Fibroblast of lung (primary cell): ENCODE measurements at regions not wholly inside any gene's neighbourhood (a gene's known extent, or its start where the extent isn't known, plus 50 kb on each side); places are given as distances from the start of the nearest gene placed in this dataset.

ENCODE experiments used
- EZH2 ChIP-seq: IDR thresholded peaks from 2 replicates; pipeline ENCODE4 v1.5.1; 2012; ENCODE audit warnings: low read length, control low read depth, mild to moderate bottlenecking; ENCODE audit errors: missing control alignments
- TF ChIP-seq, protein P1 (sequence below), 2 donors: IDR thresholded peaks in 1 of 2; conservative IDR thresholded peaks in 1 of 2; 1 replicate in 1 of 2; 2 replicates in 1 of 2; pipeline ENCODE4 v1.5.1; 2011 to 2012; ENCODE audit warnings: low read length in 2 of 2, control low read depth in 1 of 2, inconsistent platforms in 1 of 2, low read depth in 1 of 2, mild to moderate bottlenecking in 1 of 2

DNA sequence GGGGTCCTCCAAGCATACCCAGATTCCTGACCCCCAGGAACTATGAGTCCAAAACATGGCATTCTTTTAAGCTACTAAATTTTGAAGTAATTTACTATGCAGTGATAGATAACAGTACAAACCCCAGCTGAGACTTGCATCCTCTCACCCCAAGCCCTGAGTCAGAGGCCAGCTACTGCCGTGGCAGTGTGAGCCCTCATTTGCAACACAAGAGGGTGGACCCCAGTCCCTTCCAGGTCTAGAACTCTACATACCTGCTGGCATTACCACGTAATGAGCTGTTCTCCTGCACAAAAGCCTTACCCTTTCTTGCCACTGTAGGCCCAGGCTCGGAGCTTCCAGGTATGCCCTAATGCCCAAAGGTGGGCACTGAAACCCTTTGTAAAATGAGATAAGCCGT lies 108.6 kb upstream of the ERCC6L2 start:
- TF ChIP-seq, protein P1, sequence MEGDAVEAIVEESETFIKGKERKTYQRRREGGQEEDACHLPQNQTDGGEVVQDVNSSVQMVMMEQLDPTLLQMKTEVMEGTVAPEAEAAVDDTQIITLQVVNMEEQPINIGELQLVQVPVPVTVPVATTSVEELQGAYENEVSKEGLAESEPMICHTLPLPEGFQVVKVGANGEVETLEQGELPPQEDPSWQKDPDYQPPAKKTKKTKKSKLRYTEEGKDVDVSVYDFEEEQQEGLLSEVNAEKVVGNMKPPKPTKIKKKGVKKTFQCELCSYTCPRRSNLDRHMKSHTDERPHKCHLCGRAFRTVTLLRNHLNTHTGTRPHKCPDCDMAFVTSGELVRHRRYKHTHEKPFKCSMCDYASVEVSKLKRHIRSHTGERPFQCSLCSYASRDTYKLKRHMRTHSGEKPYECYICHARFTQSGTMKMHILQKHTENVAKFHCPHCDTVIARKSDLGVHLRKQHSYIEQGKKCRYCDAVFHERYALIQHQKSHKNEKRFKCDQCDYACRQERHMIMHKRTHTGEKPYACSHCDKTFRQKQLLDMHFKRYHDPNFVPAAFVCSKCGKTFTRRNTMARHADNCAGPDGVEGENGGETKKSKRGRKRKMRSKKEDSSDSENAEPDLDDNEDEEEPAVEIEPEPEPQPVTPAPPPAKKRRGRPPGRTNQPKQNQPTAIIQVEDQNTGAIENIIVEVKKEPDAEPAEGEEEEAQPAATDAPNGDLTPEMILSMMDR (conservative IDR thresholded peaks at IDR 0.05 in 1 of 2, IDR thresholded peaks at IDR 0.05 in 1 of 2; ENCODE audit: low read depth in 1 of 2, low read length in 2 of 2) = no peak
- no peak for TF ChIP-seq EZH2
